ENCODE measurements at regions not wholly inside any gene's neighbourhood (a gene's known extent, or its start where the extent isn't known, plus 50 kb on each side); places are given as distances from the start of the nearest gene placed in this dataset.

DNA sequence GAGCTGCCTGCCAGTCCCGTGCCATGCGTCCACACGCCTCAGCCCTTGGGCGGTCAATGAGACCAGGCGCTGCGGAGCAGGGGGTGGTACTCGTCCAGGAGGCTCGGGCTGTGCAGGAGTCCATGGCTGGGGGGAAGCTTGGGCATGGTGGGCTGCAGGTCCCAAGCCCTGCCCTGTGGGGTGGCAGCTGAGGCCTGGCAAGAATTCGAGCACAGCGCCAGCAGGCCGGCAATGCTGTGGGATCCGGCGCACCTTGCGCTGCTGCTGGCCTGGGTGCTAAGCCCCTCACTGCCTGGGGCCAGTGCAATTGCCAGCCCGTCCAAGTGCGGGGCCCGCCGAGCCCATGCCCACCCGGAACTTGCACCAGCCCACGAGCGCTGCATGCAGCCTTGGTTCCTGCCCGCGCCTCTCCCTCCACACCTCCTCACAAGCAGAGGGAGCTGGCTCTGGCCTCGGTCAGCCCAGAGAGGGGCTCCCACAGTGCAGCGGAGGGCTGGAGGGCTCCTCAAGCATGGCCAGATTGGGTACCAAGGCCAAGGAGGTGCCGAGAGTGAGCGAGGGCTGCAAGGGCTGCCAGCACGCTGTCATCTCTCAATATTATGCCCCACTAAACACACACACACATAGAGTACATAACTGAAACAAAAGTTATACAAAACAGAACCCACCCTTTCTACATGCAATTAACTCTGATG is 307.7 kb downstream of the LMO4 start:
- no peaks in the 10 kb centered on the region for H3K27me3 ChIP-seq (ENCODE audit: control insufficient read depth in 1 of 2, insufficient read depth in 2 of 2, low read length in 2 of 2)
- intact Hi-C loops (cut with DNase I, micrococcal nuclease) = no loop called here
- H3K4me1 ChIP-seq (ENCODE audit: insufficient read depth, low read length) = no peaks in the 10 kb centered on the region
- H3K27ac ChIP-seq (ENCODE audit: low read depth in 1 of 2, low read length in 2 of 2) = no peak overlapping the region
- TF ChIP-seq, protein P1, sequence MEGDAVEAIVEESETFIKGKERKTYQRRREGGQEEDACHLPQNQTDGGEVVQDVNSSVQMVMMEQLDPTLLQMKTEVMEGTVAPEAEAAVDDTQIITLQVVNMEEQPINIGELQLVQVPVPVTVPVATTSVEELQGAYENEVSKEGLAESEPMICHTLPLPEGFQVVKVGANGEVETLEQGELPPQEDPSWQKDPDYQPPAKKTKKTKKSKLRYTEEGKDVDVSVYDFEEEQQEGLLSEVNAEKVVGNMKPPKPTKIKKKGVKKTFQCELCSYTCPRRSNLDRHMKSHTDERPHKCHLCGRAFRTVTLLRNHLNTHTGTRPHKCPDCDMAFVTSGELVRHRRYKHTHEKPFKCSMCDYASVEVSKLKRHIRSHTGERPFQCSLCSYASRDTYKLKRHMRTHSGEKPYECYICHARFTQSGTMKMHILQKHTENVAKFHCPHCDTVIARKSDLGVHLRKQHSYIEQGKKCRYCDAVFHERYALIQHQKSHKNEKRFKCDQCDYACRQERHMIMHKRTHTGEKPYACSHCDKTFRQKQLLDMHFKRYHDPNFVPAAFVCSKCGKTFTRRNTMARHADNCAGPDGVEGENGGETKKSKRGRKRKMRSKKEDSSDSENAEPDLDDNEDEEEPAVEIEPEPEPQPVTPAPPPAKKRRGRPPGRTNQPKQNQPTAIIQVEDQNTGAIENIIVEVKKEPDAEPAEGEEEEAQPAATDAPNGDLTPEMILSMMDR (IDR thresholded peaks at IDR 0.05) = no peak
- H3K36me3 Mint-ChIP-seq (ENCODE audit: low read depth) = no peaks in the 10 kb centered on the region
- no peak for DNase-seq
- H3K27ac Mint-ChIP-seq = no peak overlapping the region
- POLR2A ChIA-PET = no interaction called here
- no peaks in the 10 kb centered on the region for H3K36me3 ChIP-seq (ENCODE audit: insufficient read depth, low read length)
- CTCF ChIA-PET = no interaction called here
- no peak overlapping the region for H3K4me3 ChIP-seq (ENCODE audit: low read length)
- no peak for ATAC-seq (ENCODE audit: poor library complexity)
- H3K27me3 Mint-ChIP-seq = no peaks in the 10 kb centered on the region
- H3K9me3 ChIP-seq (ENCODE audit: control insufficient read depth in 1 of 2, insufficient read depth in 1 of 2, low read length in 2 of 2) = peaks cover 0 to 15% of the 10 kb centered on the region in 2 experiments
- no peaks in the 10 kb centered on the region for H3K9me3 Mint-ChIP-seq
- H3K4me3 Mint-ChIP-seq = no peak overlapping the region
- H3K4me1 Mint-ChIP-seq (ENCODE audit: low read depth) = no peaks in the 10 kb centered on the region

DNA sequence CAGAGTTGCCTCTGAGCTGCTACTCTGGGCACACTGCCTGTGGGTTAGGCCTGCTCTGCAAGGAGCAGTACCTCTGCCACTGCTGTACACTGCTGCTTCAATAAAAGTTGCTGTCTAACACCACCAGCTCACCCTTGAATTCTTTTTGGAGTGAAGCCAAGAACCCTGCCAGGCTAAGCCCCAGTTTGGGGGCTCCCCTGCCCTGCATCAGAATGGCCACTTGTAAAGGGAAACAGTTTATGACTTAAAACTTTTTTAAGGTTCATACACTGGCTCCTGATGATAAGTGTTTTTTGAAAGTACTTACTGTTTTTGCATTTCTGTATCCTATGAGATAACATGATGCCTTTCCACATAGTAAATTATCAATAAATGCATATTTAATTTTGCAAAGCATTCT is 310.0 kb downstream of the LMO4 start:
- no peaks in the 10 kb centered on the region for H3K27me3 Mint-ChIP-seq
- Histone ChIP-seq H3K27ac (ENCODE audit: low read depth in 1 of 2, low read length in 2 of 2) (no peak overlapping the region), H3K4me1 (ENCODE audit: insufficient read depth, low read length) (no peaks in the 10 kb centered on the region), H3K9me3 (ENCODE audit: control insufficient read depth in 1 of 2, insufficient read depth in 1 of 2, low read length in 2 of 2) (peaks cover 0 to 13% of the 10 kb centered on the region in 2 experiments), H3K4me3 (ENCODE audit: low read length) (no peak overlapping the region), H3K27me3 (ENCODE audit: control insufficient read depth in 1 of 2, insufficient read depth in 2 of 2, low read length in 2 of 2) (no peaks in the 10 kb centered on the region), H3K36me3 (ENCODE audit: insufficient read depth, low read length) (no peaks in the 10 kb centered on the region)
- no peak overlapping the region for H3K27ac Mint-ChIP-seq
- H3K9me3 Mint-ChIP-seq = no peaks in the 10 kb centered on the region
- ATAC-seq (ENCODE audit: poor library complexity) (no peak), DNase-seq (no peak)
- H3K4me1 Mint-ChIP-seq (ENCODE audit: low read depth) = no peaks in the 10 kb centered on the region
- H3K4me3 Mint-ChIP-seq = no peak overlapping the region
- POLR2A ChIA-PET = no interaction called here
- TF ChIP-seq, protein P1 (IDR thresholded peaks at IDR 0.05) = no peak
- CTCF ChIA-PET = no interaction called here
- intact Hi-C loops (cut with DNase I, micrococcal nuclease) = no loop called here
- no peaks in the 10 kb centered on the region for H3K36me3 Mint-ChIP-seq (ENCODE audit: low read depth)

DNA sequence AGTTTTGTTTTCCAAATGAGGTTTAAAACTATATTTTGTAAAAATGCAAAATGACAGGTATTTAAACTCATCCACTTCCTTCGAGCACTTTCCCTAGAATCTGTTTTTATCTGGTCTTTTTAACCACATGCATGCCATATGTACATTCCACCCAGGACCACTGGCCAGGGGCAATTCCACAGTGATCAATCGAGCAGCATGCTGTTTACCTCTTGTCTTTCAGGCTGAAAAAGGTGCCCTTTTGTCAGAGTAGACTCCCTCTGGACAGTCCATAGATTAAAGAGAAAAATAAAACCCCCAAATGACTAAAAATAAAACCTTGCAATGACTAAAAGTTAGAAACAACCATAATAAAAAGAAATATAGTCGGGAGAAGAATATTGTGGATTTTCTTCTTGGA is 313.3 kb downstream of the LMO4 start:
- Histone ChIP-seq H3K9me3 (ENCODE audit: control insufficient read depth in 1 of 2, insufficient read depth in 1 of 2, low read length in 2 of 2) (no peaks in the 10 kb centered on the region), H3K4me3 (ENCODE audit: low read length) (no peak overlapping the region), H3K27ac (ENCODE audit: low read depth in 1 of 2, low read length in 2 of 2) (no peak overlapping the region), H3K4me1 (ENCODE audit: insufficient read depth, low read length) (no peaks in the 10 kb centered on the region), H3K36me3 (ENCODE audit: insufficient read depth, low read length) (no peaks in the 10 kb centered on the region), H3K27me3 (ENCODE audit: control insufficient read depth in 1 of 2, insufficient read depth in 2 of 2, low read length in 2 of 2) (no peaks in the 10 kb centered on the region)
- H3K4me3 Mint-ChIP-seq = no peak overlapping the region
- CTCF ChIA-PET = no interaction called here
- no peaks in the 10 kb centered on the region for H3K4me1 Mint-ChIP-seq (ENCODE audit: low read depth)
- intact Hi-C loops (cut with DNase I, micrococcal nuclease) = no loop called here
- ATAC-seq (ENCODE audit: poor library complexity) = no peak
- no peaks in the 10 kb centered on the region for H3K36me3 Mint-ChIP-seq (ENCODE audit: low read depth)
- no peak for DNase-seq
- TF ChIP-seq, protein P1 (IDR thresholded peaks at IDR 0.05) = no peak
- no peak overlapping the region for H3K27ac Mint-ChIP-seq
- H3K27me3 Mint-ChIP-seq = no peaks in the 10 kb centered on the region
- POLR2A ChIA-PET = no interaction called here
- no peaks in the 10 kb centered on the region for H3K9me3 Mint-ChIP-seq

Data from CD4-positive, alpha-beta T cell (primary cell).